Gastroesophageal sphincter (tissue), 4 donors: ENCODE measurements at regions not wholly inside any gene's neighbourhood (a gene's known extent, or its start where the extent isn't known, plus 50 kb on each side); places are given as distances from the start of the nearest gene placed in this dataset.

Source experiments
- ATAC-seq: fragments of 150-250 bp; one replicate; pipeline ENCODE4 v1.9.1; 2016; ENCODE audit warnings: mild to moderate bottlenecking, moderate library complexity
- H3K27ac ChIP-seq, 4 donors: fragments of 200-600 bp; sonication (generic) in 3 of 4; 1 replicate in 3 of 4; 2 replicates in 1 of 4; pipeline ENCODE4 v1.5.1; 2016 to 2019
- H3K27me3 ChIP-seq: fragments of 200-600 bp; sonication (generic); one replicate; pipeline ENCODE4 v1.5.1; 2019
- H3K36me3 ChIP-seq, 2 donors: fragments of 200-600 bp; sonication (generic); one replicate each; pipeline ENCODE4 v1.5.1; 2019; ENCODE audit warnings: control low read depth in 1 of 2
- H3K4me1 ChIP-seq, 3 donors: fragments of 200-600 bp; sonication (generic); 1 replicate in 2 of 3; 2 replicates in 1 of 3; pipeline ENCODE4 v1.5.1; 2016 to 2019; ENCODE audit warnings: control low read depth in 2 of 3
- H3K4me3 ChIP-seq, 2 donors: fragments of 200-600 bp; sonication (generic); one replicate each; pipeline ENCODE4 v1.5.1; 2019; ENCODE audit warnings: mild to moderate bottlenecking in 1 of 2, moderate library complexity in 1 of 2
- H3K9me3 ChIP-seq, 3 donors: fragments of 200-600 bp; sonication (generic); one replicate each; pipeline ENCODE4 v1.5.1; 2017 to 2019; ENCODE audit warnings: control low read depth in 2 of 3
- CTCF ChIP-seq, 4 experiments: fragments of 200-600 bp in 2 of 4; fragments of 450-650 bp in 2 of 4; sonication (generic) in 1 of 4; IDR thresholded peaks; one replicate each; pipeline ENCODE4 v1.5.1; 2017 to 2019; ENCODE audit warnings: antibody characterized with exemption in 4 of 4, mild to moderate bottlenecking in 2 of 4, moderate library complexity in 2 of 4
- EP300 ChIP-seq: sonication (generic); formaldehyde crosslinking; IDR thresholded peaks from one replicate; pipeline ENCODE4 v1.6.1; 2017; ENCODE audit warnings: antibody characterized with exemption, mild to moderate bottlenecking
- POLR2A ChIP-seq, 2 donors: fragments of 450-650 bp; IDR thresholded peaks; one replicate each; pipeline ENCODE4 v1.6.1; 2017; ENCODE audit warnings: antibody characterized with exemption in 2 of 2, mild to moderate bottlenecking in 2 of 2, moderate library complexity in 1 of 2
- POLR2AphosphoS5 ChIP-seq: sonication (generic); formaldehyde crosslinking; IDR thresholded peaks from one replicate; pipeline ENCODE4 v1.6.1; 2017; ENCODE audit warnings: antibody characterized with exemption
- WGBS, 2 donors: methylation state at CpG; one replicate each; pipeline ENCODE4 v1.1.5; 2018; ENCODE audit warnings: low coverage in 1 of 2; 5-methylcytosine and 5-hydroxymethylcytosine counted together

GRCh38 chr3:38950581-38950980, 101.2 kb downstream of the SCN11A start:
- no peak for ATAC-seq
- TF ChIP-seq CTCF (IDR thresholded peaks at IDR 0.05) (no peak), POLR2AphosphoS5 (no peak), EP300 (no peak), POLR2A (IDR thresholded peaks at IDR 0.05) (no peak)

GRCh38 chr3:38949994-38950393, 101.8 kb downstream of the SCN11A start:
- Histone ChIP-seq H3K27me3 (no peaks in the 10 kb centered on the region), H3K36me3 (no peaks in the 10 kb centered on the region), H3K4me1 (no peaks in the 10 kb centered on the region), H3K9me3 (no peaks in the 10 kb centered on the region), H3K4me3 (no peak overlapping the region), H3K27ac (no peak overlapping the region)
- ATAC-seq = no peak
- WGBS, 2 donors = 83% methylated on average over 2 of the region's 9 CpGs; no CpG with 5 or more reads in 1 of the 2 donors
- no peak for TF ChIP-seq CTCF (IDR thresholded peaks at IDR 0.05)
- no peak for TF ChIP-seq EP300
- TF ChIP-seq POLR2A (IDR thresholded peaks at IDR 0.05) = no peak
- TF ChIP-seq POLR2AphosphoS5 = no peak

More at GRCh38 chr3:38950581-38950980, 101.2 kb downstream of the SCN11A start:
- H3K27ac ChIP-seq = no peak overlapping the region
- H3K36me3 ChIP-seq = no peaks in the 10 kb centered on the region
- WGBS, 2 donors = 71% methylated on average over 5 of the region's 5 CpGs; no CpG with 5 or more reads in 1 of the 2 donors
- no peaks in the 10 kb centered on the region for H3K27me3 ChIP-seq
- no peak overlapping the region for H3K4me3 ChIP-seq
- no peaks in the 10 kb centered on the region for H3K4me1 ChIP-seq
- H3K9me3 ChIP-seq = no peaks in the 10 kb centered on the region

GRCh38 chr3:38940394-38940793, 111.3 kb downstream of the SCN11A start:
- Histone ChIP-seq H3K4me3 (no peak overlapping the region), H3K4me1 (no peaks in the 10 kb centered on the region), H3K27me3 (no peaks in the 10 kb centered on the region), H3K27ac (no peak overlapping the region), H3K9me3 (no peaks in the 10 kb centered on the region), H3K36me3 (no peaks in the 10 kb centered on the region)
- TF ChIP-seq EP300 (no peak), POLR2AphosphoS5 (no peak), POLR2A (IDR thresholded peaks at IDR 0.05) (no peak), CTCF (IDR thresholded peaks at IDR 0.05) (no peak)
- 55 to 60% methylated on average over 3 of the region's 3 CpGs for whole genome bisulfite sequencing, 2 donors
- no peak for ATAC-seq

GRCh38 chr3:38925351-38925750, 109.3 kb upstream of the SCN10A start:
- H3K27ac ChIP-seq = no peak overlapping the region
- 56 to 72% methylated on average over 5 to 6 of the region's 6 CpGs for WGBS, 2 donors
- no peaks in the 10 kb centered on the region for H3K27me3 ChIP-seq
- TF ChIP-seq EP300 (no peak), CTCF (IDR thresholded peaks at IDR 0.05) (no peak), POLR2A (IDR thresholded peaks at IDR 0.05) (no peak), POLR2AphosphoS5 (no peak)
- no peaks in the 10 kb centered on the region for H3K9me3 ChIP-seq
- no peak for ATAC-seq
- no peaks in the 10 kb centered on the region for H3K4me1 ChIP-seq
- no peak overlapping the region for H3K4me3 ChIP-seq
- no peaks in the 10 kb centered on the region for H3K36me3 ChIP-seq

GRCh38 chr3:38916706-38917105, 100.7 kb upstream of the SCN10A start:
- H3K9me3 ChIP-seq = no peaks in the 10 kb centered on the region
- no peak overlapping the region for H3K4me3 ChIP-seq
- no peak for ATAC-seq
- WGBS, 2 donors = 100% methylated on average over 1 of the region's 1 CpG; no CpG with 5 or more reads in 1 of the 2 donors
- H3K27me3 ChIP-seq = no peaks in the 10 kb centered on the region
- TF ChIP-seq POLR2A (IDR thresholded peaks at IDR 0.05) (no peak), POLR2AphosphoS5 (no peak), EP300 (no peak), CTCF (IDR thresholded peaks at IDR 0.05) (no peak)
- no peak overlapping the region for H3K27ac ChIP-seq
- H3K4me1 ChIP-seq = no peaks in the 10 kb centered on the region
- H3K36me3 ChIP-seq = no peaks in the 10 kb centered on the region
